ENCODE measurements at regions not wholly inside any gene's neighbourhood (a gene's known extent, or its start where the extent isn't known, plus 50 kb on each side); places are given as distances from the start of the nearest gene placed in this dataset.

DNA sequence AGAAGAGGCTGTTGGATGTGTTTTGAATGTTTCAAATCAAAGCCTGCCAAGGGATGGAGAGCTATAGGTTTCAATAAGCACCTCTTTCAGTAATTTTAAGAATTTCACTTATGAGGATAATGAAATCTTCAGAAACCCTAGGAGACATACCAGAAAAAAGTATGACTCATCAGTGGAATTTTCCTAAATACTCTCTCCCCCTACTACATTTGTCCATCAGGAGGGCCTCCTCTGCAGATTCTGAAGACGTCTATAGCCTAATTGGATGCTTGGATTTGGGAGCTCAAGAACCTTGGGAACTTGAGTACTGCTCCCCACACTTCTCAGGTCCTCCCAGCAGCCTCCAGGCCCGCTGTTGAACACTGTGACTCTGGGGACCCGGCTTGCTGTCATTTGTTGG, 374.3 kb downstream of the SLC4A3 start:
- in situ Hi-C loops (cut with MboI; ENCODE audit: low pct_unique_long_range_greater_than_20kb, low sequenced_read_pairs, unreplicated experiment) = no loop called here
- TF ChIP-seq, protein P1, sequence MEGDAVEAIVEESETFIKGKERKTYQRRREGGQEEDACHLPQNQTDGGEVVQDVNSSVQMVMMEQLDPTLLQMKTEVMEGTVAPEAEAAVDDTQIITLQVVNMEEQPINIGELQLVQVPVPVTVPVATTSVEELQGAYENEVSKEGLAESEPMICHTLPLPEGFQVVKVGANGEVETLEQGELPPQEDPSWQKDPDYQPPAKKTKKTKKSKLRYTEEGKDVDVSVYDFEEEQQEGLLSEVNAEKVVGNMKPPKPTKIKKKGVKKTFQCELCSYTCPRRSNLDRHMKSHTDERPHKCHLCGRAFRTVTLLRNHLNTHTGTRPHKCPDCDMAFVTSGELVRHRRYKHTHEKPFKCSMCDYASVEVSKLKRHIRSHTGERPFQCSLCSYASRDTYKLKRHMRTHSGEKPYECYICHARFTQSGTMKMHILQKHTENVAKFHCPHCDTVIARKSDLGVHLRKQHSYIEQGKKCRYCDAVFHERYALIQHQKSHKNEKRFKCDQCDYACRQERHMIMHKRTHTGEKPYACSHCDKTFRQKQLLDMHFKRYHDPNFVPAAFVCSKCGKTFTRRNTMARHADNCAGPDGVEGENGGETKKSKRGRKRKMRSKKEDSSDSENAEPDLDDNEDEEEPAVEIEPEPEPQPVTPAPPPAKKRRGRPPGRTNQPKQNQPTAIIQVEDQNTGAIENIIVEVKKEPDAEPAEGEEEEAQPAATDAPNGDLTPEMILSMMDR (IDR thresholded peaks at IDR 0.05; ENCODE audit: extremely low read depth, insufficient read depth, missing control alignments) = no peak
- no peak for DNase-seq (ENCODE audit: low spot score)

DNA sequence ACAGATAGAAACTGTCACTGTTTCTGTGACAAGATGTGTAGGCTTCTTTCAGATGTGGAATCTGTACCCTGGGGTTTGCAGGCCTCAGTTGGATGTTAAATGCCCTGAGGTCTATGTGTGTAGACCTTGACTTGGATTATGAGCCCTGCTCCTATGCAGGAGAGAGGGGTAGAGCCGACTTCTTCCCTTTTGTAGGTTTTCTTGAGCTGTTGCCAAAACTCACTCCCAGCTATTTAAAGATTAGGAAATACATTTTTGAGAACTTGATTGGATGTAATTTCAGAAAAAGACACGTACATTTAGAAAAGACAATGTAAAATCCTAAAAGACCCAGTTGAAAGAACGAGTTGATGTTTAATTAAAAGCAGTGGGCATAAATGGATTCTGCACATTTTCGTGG, 374.8 kb downstream of the SLC4A3 start:
- no peak for DNase-seq (ENCODE audit: low spot score)
- in situ Hi-C loops (cut with MboI; ENCODE audit: low pct_unique_long_range_greater_than_20kb, low sequenced_read_pairs, unreplicated experiment) = no loop called here
- TF ChIP-seq, protein P1 (IDR thresholded peaks at IDR 0.05; ENCODE audit: extremely low read depth, insufficient read depth, missing control alignments) = no peak

GRCh38 chr2:220002699-220003098, 375.3 kb downstream of the SLC4A3 start:
- TF ChIP-seq, protein P1 (IDR thresholded peaks at IDR 0.05; ENCODE audit: extremely low read depth, insufficient read depth, missing control alignments) = no peak
- in situ Hi-C loops (cut with MboI; ENCODE audit: low pct_unique_long_range_greater_than_20kb, low sequenced_read_pairs, unreplicated experiment) = no loop called here
- DNase-seq (ENCODE audit: low spot score) = no peak

- TF ChIP-seq, protein P1 (IDR thresholded peaks at IDR 0.05; ENCODE audit: extremely low read depth, insufficient read depth, missing control alignments) = no peak
- in situ Hi-C loops (cut with MboI; ENCODE audit: low pct_unique_long_range_greater_than_20kb, low sequenced_read_pairs, unreplicated experiment) = no loop called here
- no peak for DNase-seq (ENCODE audit: low spot score)
Measured at GRCh38 chr2:220005362-220005761, 377.9 kb downstream of the SLC4A3 start.

- no peak for DNase-seq (ENCODE audit: low spot score)
- TF ChIP-seq, protein P1 (IDR thresholded peaks at IDR 0.05; ENCODE audit: extremely low read depth, insufficient read depth, missing control alignments) = no peak
- in situ Hi-C loops (cut with MboI; ENCODE audit: low pct_unique_long_range_greater_than_20kb, low sequenced_read_pairs, unreplicated experiment) = no loop called here
Measured at GRCh38 chr2:220006152-220006621, 378.8 kb downstream of the SLC4A3 start.

DNA sequence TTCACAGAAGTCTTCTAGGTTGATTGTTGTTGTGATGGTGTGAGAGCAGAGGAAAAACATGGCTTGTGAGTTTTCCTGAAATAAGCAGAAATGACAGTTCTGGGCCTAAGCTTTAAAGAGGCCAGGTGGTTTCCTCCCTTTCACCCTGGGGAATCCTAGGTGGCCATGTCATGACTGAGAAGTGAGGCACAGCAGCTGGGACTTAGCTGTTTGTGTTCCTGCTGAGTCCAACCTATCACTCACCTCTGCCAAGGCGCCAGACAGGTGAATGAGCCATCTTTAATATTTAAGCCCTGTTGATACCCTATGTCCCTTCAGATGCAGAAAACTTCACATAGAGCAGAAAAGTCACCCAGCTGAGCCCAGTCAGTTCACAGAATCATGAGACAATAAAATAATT, 384.4 kb downstream of the SLC4A3 start:
- TF ChIP-seq, protein P1 (IDR thresholded peaks at IDR 0.05; ENCODE audit: extremely low read depth, insufficient read depth, missing control alignments) = no peak
- in situ Hi-C loops (cut with MboI; ENCODE audit: low pct_unique_long_range_greater_than_20kb, low sequenced_read_pairs, unreplicated experiment) = no loop called here
- DNase-seq (ENCODE audit: low spot score) = no peak

- TF ChIP-seq, protein P1 (IDR thresholded peaks at IDR 0.05; ENCODE audit: extremely low read depth, insufficient read depth, missing control alignments) = no peak
- DNase-seq (ENCODE audit: low spot score) = no peak
- in situ Hi-C loops (cut with MboI; ENCODE audit: low pct_unique_long_range_greater_than_20kb, low sequenced_read_pairs, unreplicated experiment) = no loop called here
Measured at GRCh38 chr2:220014961-220015360, 387.5 kb downstream of the SLC4A3 start.
